ENCODE measurements at regions not wholly inside any gene's neighbourhood (a gene's known extent, or its start where the extent isn't known, plus 50 kb on each side); places are given as distances from the start of the nearest gene placed in this dataset.

GRCh38 chr9:74334271-74334670 is 162.9 kb upstream of the RORB start:
- Mint-ChIP-seq H3K4me1 (ENCODE audit: low read depth in 2 of 2) (peaks cover 18 to 47% of the 10 kb centered on the region in 2 donors), H3K36me3 (peaks cover 4% of the 10 kb centered on the region), H3K27ac (peak overlapping the region; percentile 84 to 87), H3K9me3 (peaks cover 11% of the 10 kb centered on the region), H3K4me3 (peak overlapping the region; percentile 71), H3K27me3 (no peaks in the 10 kb centered on the region)
- DNase-seq (ENCODE audit: low spot score) (no peak), ATAC-seq (no peak)

GRCh38 chr9:74336161-74336560 is 161.0 kb upstream of the RORB start:
- Mint-ChIP-seq H3K4me3 (no peak overlapping the region), H3K36me3 (peaks cover 4% of the 10 kb centered on the region), H3K27ac (no peak overlapping the region), H3K27me3 (no peaks in the 10 kb centered on the region), H3K4me1 (ENCODE audit: low read depth in 2 of 2) (peaks cover 18 to 41% of the 10 kb centered on the region in 2 donors), H3K9me3 (peaks cover 8% of the 10 kb centered on the region)
- DNase-seq (ENCODE audit: low spot score) (no peak), ATAC-seq (no peak)

DNA sequence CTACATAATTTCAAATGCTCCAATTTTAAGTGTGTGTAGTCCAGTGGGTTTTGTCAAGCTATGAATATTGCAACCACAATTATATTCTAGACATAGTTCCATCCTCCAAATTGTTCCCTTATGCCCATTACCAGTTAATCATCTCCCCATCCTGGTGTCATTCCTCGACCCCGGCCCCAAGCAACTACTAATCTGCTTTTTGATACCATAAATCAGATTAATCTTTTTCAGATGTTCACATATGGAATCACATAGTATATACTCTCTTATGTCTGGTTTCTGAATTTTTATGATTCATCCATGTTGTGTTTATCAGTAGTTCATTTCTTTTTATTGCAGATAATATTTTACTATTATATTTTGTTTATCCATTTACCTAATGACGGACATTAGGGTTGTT is 148.4 kb upstream of the RORB start:
- no peak overlapping the region for H3K27ac Mint-ChIP-seq
- no peak overlapping the region for H3K4me3 Mint-ChIP-seq
- ATAC-seq (no peak), DNase-seq (ENCODE audit: low spot score) (no peak)
- H3K9me3 Mint-ChIP-seq, result no peaks in the 10 kb centered on the region
- H3K27me3 Mint-ChIP-seq, result peaks cover 0 to 6% of the 10 kb centered on the region in 2 donors
- H3K36me3 Mint-ChIP-seq, result no peaks in the 10 kb centered on the region
- no peaks in the 10 kb centered on the region for H3K4me1 Mint-ChIP-seq (ENCODE audit: low read depth in 2 of 2)

DNA sequence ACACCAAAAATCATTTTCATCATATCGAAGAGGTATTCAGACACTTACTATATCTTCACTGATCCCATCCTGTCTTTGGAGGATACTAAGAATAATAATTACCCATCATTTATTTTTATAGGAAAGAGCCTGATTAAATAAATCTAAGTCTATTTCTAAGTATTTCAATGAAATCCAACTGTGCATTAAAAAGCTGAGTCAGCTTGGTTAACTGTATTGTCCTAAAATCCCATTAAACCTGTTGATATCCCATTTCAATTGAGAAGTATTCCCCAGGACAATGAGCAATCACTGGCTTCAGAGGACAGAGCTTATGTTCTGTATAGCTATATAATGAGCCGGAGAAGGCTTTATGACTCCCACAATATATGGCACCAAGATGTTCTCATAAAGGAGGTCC is 142.0 kb upstream of the RORB start:
- no peaks in the 10 kb centered on the region for H3K36me3 Mint-ChIP-seq
- no peak overlapping the region for H3K27ac Mint-ChIP-seq
- no peaks in the 10 kb centered on the region for H3K9me3 Mint-ChIP-seq

GRCh38 chr9:74357577-74357976 is 139.6 kb upstream of the RORB start:
- Mint-ChIP-seq H3K9me3 (no peaks in the 10 kb centered on the region), H3K27me3 (no peaks in the 10 kb centered on the region), H3K4me1 (ENCODE audit: low read depth in 2 of 2) (no peaks in the 10 kb centered on the region), H3K27ac (no peak overlapping the region), H3K4me3 (no peak overlapping the region), H3K36me3 (no peaks in the 10 kb centered on the region)
- DNase-seq (ENCODE audit: low spot score), result no peak
- no peak for ATAC-seq

More for the DNA sequence above, 142.0 kb upstream of the RORB start:
- Mint-ChIP-seq H3K27me3 (peaks cover 0 to 6% of the 10 kb centered on the region in 2 donors), H3K4me1 (ENCODE audit: low read depth in 2 of 2) (no peaks in the 10 kb centered on the region), H3K4me3 (no peak overlapping the region)
- ATAC-seq (no peak), DNase-seq (ENCODE audit: low spot score) (no peak)

DNA sequence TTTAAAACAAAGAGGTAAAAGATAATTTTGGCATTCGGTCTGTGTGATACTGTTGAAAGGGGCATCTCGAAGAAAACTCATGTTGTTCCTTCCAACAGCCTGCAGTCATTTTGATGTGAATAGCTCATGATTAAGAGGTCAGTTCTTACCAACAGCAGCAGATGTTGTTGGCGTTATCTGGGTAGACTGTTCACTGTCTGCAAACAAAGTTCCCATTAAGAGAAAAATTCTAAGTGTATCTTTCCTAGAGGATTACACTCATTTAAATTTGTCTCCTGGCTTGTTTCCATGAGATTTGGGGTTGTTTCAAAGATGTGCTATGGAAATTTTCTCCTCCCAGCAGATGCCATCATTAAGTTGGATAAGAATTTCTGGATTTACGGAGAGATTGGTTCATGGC is 138.2 kb upstream of the RORB start:
- H3K9me3 Mint-ChIP-seq, result no peaks in the 10 kb centered on the region
- no peak overlapping the region for H3K27ac Mint-ChIP-seq
- ATAC-seq (no peak), DNase-seq (ENCODE audit: low spot score) (no peak)
- no peaks in the 10 kb centered on the region for H3K36me3 Mint-ChIP-seq
- no peak overlapping the region for H3K4me3 Mint-ChIP-seq
- H3K27me3 Mint-ChIP-seq, result no peaks in the 10 kb centered on the region
- no peaks in the 10 kb centered on the region for H3K4me1 Mint-ChIP-seq (ENCODE audit: low read depth in 2 of 2)

DNA sequence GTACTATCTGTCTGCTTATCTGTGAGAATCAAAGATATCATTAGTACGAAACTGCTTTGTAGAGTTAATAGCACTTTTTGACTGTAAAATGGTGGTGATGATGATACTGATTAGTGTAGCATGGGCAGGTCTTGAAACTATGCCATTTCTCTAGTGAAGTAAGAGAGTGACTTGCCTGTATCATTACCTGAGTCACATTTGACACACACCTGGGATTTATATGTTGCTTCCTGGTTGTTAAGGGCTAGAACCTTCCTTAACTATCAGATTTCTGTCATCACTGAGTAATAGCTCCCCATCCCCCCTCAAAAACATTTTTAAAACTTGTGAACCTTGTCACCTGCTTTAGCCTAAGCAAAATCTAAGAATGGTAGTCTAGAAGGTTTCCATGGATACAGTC is 135.6 kb upstream of the RORB start:
- H3K4me1 Mint-ChIP-seq (ENCODE audit: low read depth in 2 of 2), result no peaks in the 10 kb centered on the region
- no peaks in the 10 kb centered on the region for H3K27me3 Mint-ChIP-seq
- ATAC-seq (no peak), DNase-seq (ENCODE audit: low spot score) (no peak)
- no peak overlapping the region for H3K27ac Mint-ChIP-seq
- peaks cover 3% of the 10 kb centered on the region for H3K36me3 Mint-ChIP-seq
- H3K4me3 Mint-ChIP-seq, result no peak overlapping the region
- H3K9me3 Mint-ChIP-seq, result no peaks in the 10 kb centered on the region

- no peak for ATAC-seq
- Mint-ChIP-seq H3K27me3 (no peaks in the 10 kb centered on the region), H3K9me3 (no peaks in the 10 kb centered on the region), H3K4me3 (no peak overlapping the region), H3K4me1 (ENCODE audit: low read depth in 2 of 2) (no peaks in the 10 kb centered on the region), H3K36me3 (peaks cover 9% of the 10 kb centered on the region), H3K27ac (no peak overlapping the region)
- DNase-seq (ENCODE audit: low spot score), result no peak
Measured at GRCh38 chr9:74362423-74362822, 134.7 kb upstream of the RORB start.

DNA sequence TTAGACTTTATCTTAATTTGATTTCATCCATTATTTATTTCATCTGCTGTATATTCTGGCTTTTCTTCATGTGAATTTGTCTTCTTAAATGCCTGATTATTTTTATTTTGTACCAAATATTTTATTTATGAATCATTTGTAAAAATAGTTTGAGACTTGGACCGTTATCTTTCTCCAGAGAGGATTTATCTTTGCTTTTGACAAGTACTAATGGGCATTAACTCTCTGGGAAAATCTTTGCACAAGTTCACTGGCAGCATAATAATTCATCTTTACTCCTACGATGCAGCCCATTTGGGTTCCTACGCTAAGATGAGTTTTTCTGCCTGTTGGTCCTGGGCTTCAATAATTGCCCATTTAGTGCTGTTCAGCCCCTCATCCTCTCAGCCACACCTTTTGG is 131.0 kb upstream of the RORB start:
- ATAC-seq (no peak), DNase-seq (ENCODE audit: low spot score) (no peak)
- Mint-ChIP-seq H3K9me3 (no peaks in the 10 kb centered on the region), H3K27me3 (no peaks in the 10 kb centered on the region), H3K4me1 (ENCODE audit: low read depth in 2 of 2) (no peaks in the 10 kb centered on the region), H3K36me3 (peaks cover 9% of the 10 kb centered on the region), H3K4me3 (no peak overlapping the region), H3K27ac (no peak overlapping the region)

DNA sequence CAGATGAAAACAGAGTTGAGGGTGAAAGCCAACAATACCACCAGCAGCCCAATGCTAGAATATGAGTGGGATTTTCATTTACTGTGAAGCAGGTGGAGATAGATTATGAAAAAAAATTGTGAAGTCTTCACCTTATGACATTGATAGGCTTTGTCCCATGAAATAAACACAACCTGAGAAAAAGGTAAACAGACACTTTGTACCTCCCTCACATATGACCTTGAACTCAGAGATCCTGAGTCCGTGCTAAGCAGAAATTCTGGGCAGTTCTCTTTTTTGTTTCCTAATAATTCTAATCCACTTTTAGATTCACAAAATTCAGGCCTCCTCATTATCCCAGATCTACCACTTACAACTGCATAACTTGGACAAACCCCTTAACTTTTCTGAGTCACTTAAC is 127.3 kb upstream of the RORB start:
- no peak overlapping the region for H3K4me3 Mint-ChIP-seq
- DNase-seq (ENCODE audit: low spot score) (no peak), ATAC-seq (no peak)
- no peaks in the 10 kb centered on the region for H3K27me3 Mint-ChIP-seq
- H3K9me3 Mint-ChIP-seq, result peaks cover 3% of the 10 kb centered on the region
- H3K27ac Mint-ChIP-seq, result no peak overlapping the region
- H3K4me1 Mint-ChIP-seq (ENCODE audit: low read depth in 2 of 2), result no peaks in the 10 kb centered on the region
- H3K36me3 Mint-ChIP-seq, result peaks cover 9% of the 10 kb centered on the region

DNA sequence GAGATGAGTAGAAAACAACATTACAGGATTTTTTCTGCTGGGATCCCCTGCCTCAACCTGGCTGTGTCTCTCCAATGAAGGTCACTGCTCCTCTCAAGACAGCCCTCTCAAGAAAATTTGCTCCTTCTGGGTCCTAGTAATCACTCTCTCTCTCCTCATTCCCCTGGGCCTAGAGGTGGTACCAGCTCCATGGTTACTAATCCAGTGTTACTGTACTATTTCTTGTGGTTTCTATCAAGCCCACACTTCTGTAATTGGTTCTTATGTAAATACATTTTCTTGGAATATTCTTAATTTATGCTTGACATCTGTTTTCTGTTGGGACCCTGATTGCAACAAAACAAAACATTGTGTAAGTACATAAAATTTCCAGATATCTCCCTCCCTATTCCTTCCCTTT is 123.8 kb upstream of the RORB start:
- Mint-ChIP-seq H3K36me3 (no peaks in the 10 kb centered on the region), H3K27ac (no peak overlapping the region), H3K27me3 (no peaks in the 10 kb centered on the region), H3K4me3 (no peak overlapping the region), H3K4me1 (ENCODE audit: low read depth in 2 of 2) (no peaks in the 10 kb centered on the region), H3K9me3 (peaks cover 3% of the 10 kb centered on the region)
- ATAC-seq (no peak), DNase-seq (ENCODE audit: low spot score) (no peak)

- ATAC-seq (peak; percentile 57 to 61), DNase-seq (ENCODE audit: low spot score) (no peak)
- H3K36me3 Mint-ChIP-seq, result no peaks in the 10 kb centered on the region
- H3K4me1 Mint-ChIP-seq (ENCODE audit: low read depth in 2 of 2), result peaks cover 6 to 8% of the 10 kb centered on the region in 2 donors
- H3K27ac Mint-ChIP-seq, result peak overlapping the region in 1 of 2 donors; percentile 19
- no peaks in the 10 kb centered on the region for H3K9me3 Mint-ChIP-seq
- H3K4me3 Mint-ChIP-seq, result no peak overlapping the region
- H3K27me3 Mint-ChIP-seq, result no peaks in the 10 kb centered on the region
Measured at GRCh38 chr9:74379718-74380117, 117.4 kb upstream of the RORB start.

GRCh38 chr9:74391816-74392215 is 105.3 kb upstream of the RORB start:
- ATAC-seq (no peak), DNase-seq (ENCODE audit: low spot score) (no peak)
- Mint-ChIP-seq H3K27ac (no peak overlapping the region), H3K4me3 (no peak overlapping the region), H3K9me3 (peaks cover 4% of the 10 kb centered on the region), H3K27me3 (peaks cover 0 to 6% of the 10 kb centered on the region in 2 donors), H3K36me3 (no peaks in the 10 kb centered on the region), H3K4me1 (ENCODE audit: low read depth in 2 of 2) (no peaks in the 10 kb centered on the region)

DNA sequence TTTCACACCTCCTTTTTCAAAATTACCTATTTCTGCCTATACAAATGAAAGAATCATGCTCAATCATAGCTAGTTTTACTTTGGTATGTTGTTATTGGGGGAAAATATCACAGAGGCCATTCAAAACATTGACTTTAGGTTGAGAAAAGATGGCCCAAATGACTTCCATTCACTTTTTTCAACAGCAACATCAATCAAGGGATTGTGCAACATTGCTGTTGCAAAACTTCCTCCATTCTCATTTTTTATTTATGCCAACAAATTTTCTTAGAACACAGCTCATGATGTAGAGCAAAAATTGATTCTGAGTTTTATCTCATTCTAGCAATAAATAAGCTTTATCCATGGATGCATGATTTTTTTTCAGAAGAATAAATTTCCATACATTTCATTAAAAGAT is 93.6 kb upstream of the RORB start:
- H3K4me3 Mint-ChIP-seq, result no peak overlapping the region
- H3K27ac Mint-ChIP-seq, result no peak overlapping the region
- peaks cover 0 to under 1% of the 10 kb centered on the region in 2 donors for H3K27me3 Mint-ChIP-seq
- H3K4me1 Mint-ChIP-seq (ENCODE audit: low read depth in 2 of 2), result no peaks in the 10 kb centered on the region
- ATAC-seq, result no peak
- peaks cover 18% of the 10 kb centered on the region for H3K36me3 Mint-ChIP-seq
- no peak for DNase-seq (ENCODE audit: low spot score)
- peaks cover 23% of the 10 kb centered on the region for H3K9me3 Mint-ChIP-seq

DNA sequence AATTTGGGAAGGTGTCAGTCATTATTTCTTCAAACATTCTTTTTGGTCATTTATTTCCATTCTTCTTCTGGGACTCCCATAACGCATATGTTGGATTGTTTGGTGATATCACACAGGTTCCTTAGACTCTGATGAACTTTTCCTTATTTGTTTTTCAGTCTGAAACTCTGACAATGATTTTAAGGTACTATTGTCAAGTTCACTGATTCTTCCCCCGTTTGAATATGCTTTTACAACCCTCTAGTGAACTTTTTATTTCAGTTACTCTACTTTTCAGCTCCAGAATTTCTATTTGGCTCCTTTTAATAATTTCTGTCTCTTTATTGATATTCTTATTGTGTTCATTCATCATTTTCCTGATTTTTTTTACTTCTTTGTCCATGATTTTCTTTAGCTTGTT is 92.5 kb upstream of the RORB start:
- ATAC-seq (no peak), DNase-seq (ENCODE audit: low spot score) (no peak)
- Mint-ChIP-seq H3K27me3 (no peaks in the 10 kb centered on the region), H3K36me3 (peaks cover 18% of the 10 kb centered on the region), H3K4me1 (ENCODE audit: low read depth in 2 of 2) (no peaks in the 10 kb centered on the region), H3K9me3 (peaks cover 23% of the 10 kb centered on the region), H3K4me3 (no peak overlapping the region), H3K27ac (no peak overlapping the region)

Data from natural killer cell treated with Interleukin-12 subunit alpha and Interleukin-12 subunit beta and Interleukin-15 and Interleukin-18, amount 100 ng/mL, for 72 hours (primary cell).